Peyer's patch (tissue), 4 donors: ENCODE measurements at regions not wholly inside any gene's neighbourhood (a gene's known extent, or its start where the extent isn't known, plus 50 kb on each side); places are given as distances from the start of the nearest gene placed in this dataset.

Source experiments
- CTCF ChIP-seq, 6 experiments: fragments of 450-650 bp in 4 of 6; fragments of 200-600 bp in 2 of 6; sonication (generic) in 1 of 6; IDR thresholded peaks; one replicate each; pipeline ENCODE4 v1.5.1; 2017 to 2019; ENCODE audit warnings: antibody characterized with exemption in 6 of 6, mild to moderate bottlenecking in 3 of 6, moderate library complexity in 1 of 6
- POLR2A ChIP-seq, 2 donors: fragments of 450-650 bp; IDR thresholded peaks; one replicate each; pipeline ENCODE4 v1.5.1; 2017; ENCODE audit warnings: antibody characterized with exemption in 2 of 2, mild to moderate bottlenecking in 2 of 2, moderate library complexity in 2 of 2

GRCh38 chr15:95298729-95299128 lies 1031.8 kb upstream of the NR2F2 start:
- TF ChIP-seq CTCF (IDR thresholded peaks at IDR 0.05) (no peak), POLR2A (IDR thresholded peaks at IDR 0.05) (no peak)
